Cerebellar cortex (tissue), 1 donor: ENCODE measurements at regions not wholly inside any gene's neighbourhood (a gene's known extent, or its start where the extent isn't known, plus 50 kb on each side); places are given as distances from the start of the nearest gene placed in this dataset.
A peak's percentile ranks its signal among the peaks of the same experiment; 100 is the strongest.

ENCODE experiments used
- DNase-seq: peaks from one replicate; pipeline ENCODE4 v3.0.0-alpha.2; 2015; ENCODE audit warnings: low spot score

- no peak for DNase-seq
Observed at GRCh38 chr13:109644069-109644750, 142.2 kb downstream of the IRS2 start.

DNA sequence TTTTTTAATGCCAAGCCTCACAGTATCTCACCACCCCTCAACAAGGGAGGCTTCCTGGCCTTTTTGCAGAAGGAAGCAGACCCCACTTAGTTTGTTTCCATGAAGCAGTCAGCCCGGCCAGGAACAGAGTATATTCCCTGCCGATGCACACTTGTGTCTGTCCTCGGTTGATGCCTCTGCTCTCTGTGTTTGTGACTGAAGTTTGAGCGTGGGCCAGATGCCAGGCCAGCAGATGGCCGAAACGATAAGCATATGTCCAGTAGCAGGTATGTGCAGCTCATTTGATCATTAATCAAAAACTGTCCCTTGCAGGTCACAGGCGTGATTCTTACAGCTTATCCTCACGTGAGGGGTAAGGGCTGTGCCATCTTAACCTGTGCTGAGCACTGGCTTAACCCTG, 144.0 kb downstream of the IRS2 start:
- peak; percentile 86 for DNase-seq

- no peak for DNase-seq
Observed at GRCh38 chr13:109636736-109637135, 149.6 kb downstream of the IRS2 start.

- no peak for DNase-seq
Observed at GRCh38 chr13:109631069-109631468, 155.3 kb downstream of the IRS2 start.

DNA sequence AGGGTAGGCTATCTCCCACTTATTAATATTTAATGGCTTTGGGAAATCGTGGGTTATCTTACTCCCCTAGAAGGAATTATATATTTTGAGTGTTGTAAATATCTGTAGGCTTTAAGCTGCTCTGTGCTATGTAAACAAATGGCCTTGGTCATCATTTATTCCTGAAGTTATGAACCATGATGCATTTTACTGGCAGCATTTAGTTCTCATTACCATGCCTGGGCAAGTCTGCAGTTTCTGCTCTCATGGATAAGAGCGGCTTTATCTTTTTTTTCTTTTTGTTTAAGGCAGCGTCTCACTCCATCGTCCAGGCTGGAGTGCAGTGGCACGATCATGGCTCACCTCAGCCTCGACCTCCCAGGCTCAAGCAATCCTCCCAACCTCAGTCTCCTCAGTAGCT, 156.1 kb downstream of the IRS2 start:
- no peak for DNase-seq

GRCh38 chr13:109629737-109630136, 156.6 kb downstream of the IRS2 start:
- no peak for DNase-seq

DNA sequence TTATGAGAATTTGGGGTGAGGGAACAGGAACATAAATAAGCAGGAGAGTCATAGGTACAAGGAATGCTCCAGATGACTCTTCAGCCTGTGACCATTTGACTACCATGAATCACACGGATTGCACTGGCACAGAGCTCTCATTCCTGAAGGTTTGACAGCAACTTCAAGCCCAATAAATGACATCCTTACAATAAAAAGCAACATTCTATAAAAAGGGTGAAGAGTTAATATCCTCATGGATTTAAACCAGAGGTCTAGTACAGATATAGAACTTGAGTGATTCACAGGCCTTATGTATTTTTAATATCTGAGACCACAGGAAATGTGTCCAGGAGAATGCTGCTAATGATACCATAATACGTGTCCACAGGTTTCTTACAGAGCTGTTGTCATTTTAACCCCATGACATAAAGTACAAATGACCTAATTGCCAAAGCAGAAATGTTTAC, 158.1 kb downstream of the IRS2 start:
- DNase-seq, result no peak

- no peak for DNase-seq
Observed at GRCh38 chr13:109627649-109628048, 158.7 kb downstream of the IRS2 start.

GRCh38 chr13:109626386-109627171, 159.8 kb downstream of the IRS2 start:
- DNase-seq, result peak; percentile 34

DNA sequence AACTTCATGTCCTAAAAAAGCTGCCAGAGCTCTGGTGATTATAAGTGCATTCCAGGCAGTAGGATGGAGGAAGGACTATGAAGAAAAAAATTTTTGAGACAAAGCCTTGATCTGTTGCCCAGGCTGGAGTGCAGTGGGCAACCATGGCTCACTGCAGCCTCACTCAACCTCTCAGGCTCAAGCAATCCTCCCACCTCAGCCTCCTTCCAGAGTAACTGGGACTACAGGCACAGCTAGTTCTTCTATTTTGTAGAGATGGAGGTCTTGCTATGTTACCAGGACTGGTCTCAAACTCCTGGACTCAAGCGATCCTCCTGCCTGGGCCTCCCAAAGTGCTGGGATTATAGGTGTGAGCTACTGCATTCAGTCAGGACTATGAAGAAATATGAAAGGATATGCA, 161.2 kb downstream of the IRS2 start:
- DNase-seq, result no peak

DNA sequence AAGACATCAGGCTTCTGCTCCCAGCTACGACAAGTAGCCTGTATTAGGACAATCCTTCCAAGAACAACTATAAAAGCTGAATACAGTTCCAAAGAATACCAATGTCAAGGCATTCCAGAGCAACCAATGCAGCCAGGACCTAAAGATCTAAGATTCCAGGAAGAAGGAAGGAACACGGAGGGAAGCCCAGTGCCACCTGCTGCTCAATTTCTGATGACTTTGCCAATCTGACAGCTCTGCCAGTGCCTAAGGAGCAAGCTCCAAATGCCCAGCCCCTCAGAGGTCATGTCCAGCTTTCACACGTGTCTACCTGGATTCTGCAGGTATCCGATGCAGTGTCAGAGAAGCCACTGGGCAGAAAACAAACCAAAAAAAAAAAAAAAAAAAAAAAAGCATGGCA, 164.4 kb downstream of the IRS2 start:
- no peak for DNase-seq

- DNase-seq, result no peak
Observed at GRCh38 chr13:109615721-109616420, 170.5 kb downstream of the IRS2 start.

DNA sequence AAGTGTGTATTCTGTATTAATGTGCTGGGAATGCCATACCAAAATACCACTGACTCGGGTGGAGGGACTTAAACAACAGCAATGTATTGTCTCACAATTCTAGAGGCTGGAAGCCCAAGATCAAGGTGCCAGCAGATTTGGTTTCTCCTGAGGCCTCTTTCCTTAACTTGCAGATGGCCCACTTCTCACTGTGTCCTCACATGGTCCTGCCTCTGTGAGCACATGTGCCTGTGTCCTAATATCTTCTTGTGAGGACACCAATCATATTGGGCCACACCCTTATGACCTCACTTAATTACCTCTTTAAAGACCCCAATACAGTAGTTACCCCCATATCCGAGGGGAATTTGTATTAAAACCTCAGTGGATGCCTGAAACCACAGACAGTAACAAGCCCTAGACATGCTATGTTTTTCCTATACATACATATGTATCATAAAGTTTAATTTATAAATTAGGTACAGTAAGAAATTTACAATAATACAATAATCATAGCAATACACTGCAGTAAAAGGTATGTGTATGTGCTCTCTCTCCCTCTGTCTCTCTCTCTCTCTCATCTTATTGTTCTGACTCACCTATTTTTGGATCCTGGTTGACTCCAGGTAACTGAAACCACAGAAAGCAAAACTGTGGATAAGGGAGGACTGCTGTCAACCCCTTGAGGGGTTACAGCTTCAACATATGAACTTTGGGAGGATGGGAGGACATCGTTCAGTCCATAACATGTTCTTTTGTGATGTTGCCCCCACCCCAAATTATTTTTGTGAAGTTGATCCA, 174.3 kb downstream of the IRS2 start:
- DNase-seq, result no peak

DNA sequence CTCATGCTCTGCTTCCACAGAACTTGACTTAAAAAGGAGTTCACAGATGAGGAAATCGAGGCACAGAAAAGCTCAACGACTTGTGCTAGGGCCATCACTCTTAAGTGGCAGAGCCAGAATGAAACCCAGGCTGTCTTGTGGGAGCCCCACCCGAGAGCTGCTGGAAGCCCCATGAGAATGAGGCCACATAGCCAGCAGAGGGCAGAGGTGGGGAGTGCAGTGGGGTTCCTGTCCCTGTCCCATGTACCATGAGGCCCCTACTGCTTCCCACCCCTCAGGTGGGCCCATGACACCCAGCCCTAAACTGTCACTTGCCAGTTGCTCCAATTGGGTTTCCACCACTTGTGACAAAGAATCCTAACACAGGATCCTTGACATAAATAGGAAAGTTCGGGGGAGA, 175.9 kb downstream of the IRS2 start:
- DNase-seq, result no peak

GRCh38 chr13:109608503-109608902, 177.9 kb downstream of the IRS2 start:
- no peak for DNase-seq

GRCh38 chr13:109608059-109608458, 178.3 kb downstream of the IRS2 start:
- DNase-seq, result no peak

GRCh38 chr13:109606520-109606919, 179.9 kb downstream of the IRS2 start:
- DNase-seq, result no peak

GRCh38 chr13:109605846-109606245, 180.5 kb downstream of the IRS2 start:
- no peak for DNase-seq

- no peak for DNase-seq
Observed at GRCh38 chr13:109604894-109605293, 181.5 kb downstream of the IRS2 start.

GRCh38 chr13:109602356-109602755, 184.0 kb downstream of the IRS2 start:
- DNase-seq, result no peak

DNA sequence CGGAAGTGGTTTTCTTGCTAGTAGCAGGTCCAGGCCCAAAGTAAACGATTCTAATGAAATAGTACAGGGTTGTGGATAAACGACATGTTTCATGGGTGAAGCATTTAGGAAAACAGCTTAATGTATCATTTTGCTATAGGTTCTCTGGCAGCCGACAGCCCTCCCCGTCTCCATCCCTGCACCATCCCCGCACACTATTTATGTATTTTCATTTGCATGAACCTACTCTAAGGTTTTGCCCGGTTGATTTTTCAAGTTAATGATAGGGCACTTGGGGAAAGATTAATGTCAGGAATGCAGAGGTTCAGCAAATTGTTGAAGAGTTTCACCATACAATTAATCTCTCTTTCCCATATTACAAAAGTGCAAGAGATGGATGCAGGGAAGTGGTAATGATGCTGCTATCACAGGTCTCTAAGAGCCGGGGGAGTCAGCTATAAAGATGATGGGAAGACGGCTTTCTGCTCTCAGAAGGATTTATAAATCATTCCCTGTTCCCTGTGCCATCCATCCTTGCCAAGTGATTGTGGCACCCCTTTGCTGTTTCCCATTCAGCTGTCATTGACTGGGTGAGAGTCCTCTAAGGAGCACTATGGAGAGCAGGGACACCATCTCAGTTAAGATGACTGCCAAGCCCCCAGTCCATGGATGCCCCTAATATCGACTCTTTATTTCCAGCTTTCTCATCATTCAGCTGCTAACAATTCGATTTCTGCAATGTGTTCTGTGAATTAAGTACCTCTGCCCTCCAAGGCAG, 186.3 kb downstream of the IRS2 start:
- DNase-seq, result no peak
